ENCODE measurements at regions not wholly inside any gene's neighbourhood (a gene's known extent, or its start where the extent isn't known, plus 50 kb on each side); places are given as distances from the start of the nearest gene placed in this dataset.

- TF ChIP-seq CTCF (IDR thresholded peaks at IDR 0.05; ENCODE audit: control extremely low read depth in 1 of 3, insufficient read depth in 1 of 3, low read depth in 1 of 3, low read length in 3 of 3) (no peak), HDAC2 (IDR thresholded peaks at IDR 0.05; ENCODE audit: borderline replicate concordance in 1 of 2, low read depth in 2 of 2, low read length in 2 of 2) (no peak)
Observed at GRCh38 chr2:20531633-20532262, 84.9 kb downstream of the RHOB start (continued).
